ENCODE measurements at regions not wholly inside any gene's neighbourhood (a gene's known extent, or its start where the extent isn't known, plus 50 kb on each side); places are given as distances from the start of the nearest gene placed in this dataset.
"Not testable (repeated sequence)": the region's sequence is repeated elsewhere in the genome, so short reads cannot be mapped to it uniquely, and the experiment has no call there.

GRCh38 chr6:156687789-156688619 is 89.2 kb upstream of the ARID1B start:
- peak; percentile 2 for DNase-seq

- peak; percentile 76 for DNase-seq
Observed at GRCh38 chr6:156686995-156687788, 90.0 kb upstream of the ARID1B start.

GRCh38 chr6:156686301-156686994 is 90.7 kb upstream of the ARID1B start:
- no peak for DNase-seq

GRCh38 chr6:156685823-156686222 is 91.4 kb upstream of the ARID1B start:
- no peak for DNase-seq

- no peak for DNase-seq
Observed at GRCh38 chr6:156683821-156684220, 93.4 kb upstream of the ARID1B start.

GRCh38 chr6:156676721-156677120 is 100.5 kb upstream of the ARID1B start:
- no peak for DNase-seq

GRCh38 chr6:156674197-156674596 is 103.0 kb upstream of the ARID1B start:
- no peak for DNase-seq

- not testable (repeated sequence) for DNase-seq
Observed at GRCh38 chr6:156670097-156670496, 107.1 kb upstream of the ARID1B start.

- DNase-seq: no peak
Observed at GRCh38 chr6:156662025-156662445, 115.1 kb upstream of the ARID1B start.

- no peak for DNase-seq
Observed at GRCh38 chr6:156660389-156660788, 116.8 kb upstream of the ARID1B start.

GRCh38 chr6:156659822-156660198 is 117.4 kb upstream of the ARID1B start:
- DNase-seq: no peak

- DNase-seq: no peak
Observed at GRCh38 chr6:156658966-156659821, 118.0 kb upstream of the ARID1B start.

- DNase-seq: no peak
Observed at GRCh38 chr6:156658186-156658965, 118.8 kb upstream of the ARID1B start.

- DNase-seq: no peak
Observed at GRCh38 chr6:156657296-156657695, 119.9 kb upstream of the ARID1B start.

GRCh38 chr6:156654919-156655918 is 122.0 kb upstream of the ARID1B start:
- DNase-seq: no peak

- DNase-seq: no peak
Observed at GRCh38 chr6:156652231-156652750, 124.9 kb upstream of the ARID1B start.

- DNase-seq: no peak
Observed at GRCh38 chr6:156651486-156651885, 125.7 kb upstream of the ARID1B start.

- no peak for DNase-seq
Observed at GRCh38 chr6:156650896-156651390, 126.2 kb upstream of the ARID1B start.

- no peak for DNase-seq
Observed at GRCh38 chr6:156648616-156649015, 128.6 kb upstream of the ARID1B start.

- no peak for DNase-seq
Observed at GRCh38 chr6:156647991-156648390, 129.2 kb upstream of the ARID1B start.

Measured in CD4-positive, alpha-beta T cell treated with Interleukin-17A for 1 hour (primary cell).